GM23338 (cell line): ENCODE measurements at regions not wholly inside any gene's neighbourhood (a gene's known extent, or its start where the extent isn't known, plus 50 kb on each side); places are given as distances from the start of the nearest gene placed in this dataset.

Experiments used
- EZH2 ChIP-seq: fragments of 200-600 bp; sonication (generic); IDR thresholded peaks from one replicate; pipeline ENCODE4 v1.8.0; 2017; ENCODE audit warnings: antibody characterized with exemption, mild to moderate bottlenecking, low read depth; ENCODE audit not compliant: unreplicated experiment
- TF ChIP-seq, protein P1 (sequence below), 2 experiments: fragments of 200-600 bp in 1 of 2; sonication (generic) in 1 of 2; conservative IDR thresholded peaks; 2 replicates each; pipeline versions ENCODE4 v1.5.1 to v1.6.1; 2016 to 2017; ENCODE audit warnings: antibody characterized with exemption in 2 of 2, low read depth in 2 of 2, mild to moderate bottlenecking in 2 of 2, moderate library complexity in 1 of 2
- TF ChIP-seq, protein P2 (sequence below): IDR thresholded peaks from 2 replicates; pipeline ENCODE4 v1.6.1; 2016; ENCODE audit warnings: antibody characterized with exemption

DNA sequence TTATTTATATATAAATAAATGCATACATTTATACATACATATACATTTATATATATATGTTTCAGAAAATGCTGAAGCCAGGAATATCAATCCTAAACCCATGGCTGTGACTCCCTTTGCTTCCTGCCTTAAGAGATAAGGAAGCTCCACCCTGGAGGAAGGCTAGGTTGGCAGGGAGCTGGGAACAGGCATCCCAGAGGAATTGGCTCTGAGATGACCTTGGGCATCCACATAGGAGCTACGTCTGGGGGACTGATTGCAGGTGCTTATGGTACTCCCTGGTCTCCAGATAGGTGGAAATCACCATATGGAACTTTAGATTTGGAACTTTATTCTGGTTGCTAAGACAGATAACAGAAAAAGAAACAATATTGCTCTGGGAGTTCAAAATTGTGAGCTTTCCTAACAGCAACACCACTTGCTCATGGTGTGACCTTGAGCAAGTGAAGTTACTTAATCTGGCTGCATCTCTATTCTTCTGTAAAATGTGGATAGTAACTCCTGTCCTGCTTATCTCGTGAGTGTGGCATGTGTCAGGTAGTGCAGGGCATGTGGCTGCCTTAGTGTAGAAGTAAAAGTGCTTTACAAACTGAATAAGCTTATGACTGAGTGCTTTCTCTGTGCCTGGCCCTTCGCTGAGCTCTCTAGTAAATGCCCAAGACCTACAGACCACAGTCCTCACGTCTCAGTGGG lies 341.0 kb downstream of the MEIS1 start:
- TF ChIP-seq EZH2, result no peak
- TF ChIP-seq, protein P1, sequence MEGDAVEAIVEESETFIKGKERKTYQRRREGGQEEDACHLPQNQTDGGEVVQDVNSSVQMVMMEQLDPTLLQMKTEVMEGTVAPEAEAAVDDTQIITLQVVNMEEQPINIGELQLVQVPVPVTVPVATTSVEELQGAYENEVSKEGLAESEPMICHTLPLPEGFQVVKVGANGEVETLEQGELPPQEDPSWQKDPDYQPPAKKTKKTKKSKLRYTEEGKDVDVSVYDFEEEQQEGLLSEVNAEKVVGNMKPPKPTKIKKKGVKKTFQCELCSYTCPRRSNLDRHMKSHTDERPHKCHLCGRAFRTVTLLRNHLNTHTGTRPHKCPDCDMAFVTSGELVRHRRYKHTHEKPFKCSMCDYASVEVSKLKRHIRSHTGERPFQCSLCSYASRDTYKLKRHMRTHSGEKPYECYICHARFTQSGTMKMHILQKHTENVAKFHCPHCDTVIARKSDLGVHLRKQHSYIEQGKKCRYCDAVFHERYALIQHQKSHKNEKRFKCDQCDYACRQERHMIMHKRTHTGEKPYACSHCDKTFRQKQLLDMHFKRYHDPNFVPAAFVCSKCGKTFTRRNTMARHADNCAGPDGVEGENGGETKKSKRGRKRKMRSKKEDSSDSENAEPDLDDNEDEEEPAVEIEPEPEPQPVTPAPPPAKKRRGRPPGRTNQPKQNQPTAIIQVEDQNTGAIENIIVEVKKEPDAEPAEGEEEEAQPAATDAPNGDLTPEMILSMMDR (conservative IDR thresholded peaks at IDR 0.05; ENCODE audit: low read depth in 2 of 2), result no peak
- TF ChIP-seq, protein P2, sequence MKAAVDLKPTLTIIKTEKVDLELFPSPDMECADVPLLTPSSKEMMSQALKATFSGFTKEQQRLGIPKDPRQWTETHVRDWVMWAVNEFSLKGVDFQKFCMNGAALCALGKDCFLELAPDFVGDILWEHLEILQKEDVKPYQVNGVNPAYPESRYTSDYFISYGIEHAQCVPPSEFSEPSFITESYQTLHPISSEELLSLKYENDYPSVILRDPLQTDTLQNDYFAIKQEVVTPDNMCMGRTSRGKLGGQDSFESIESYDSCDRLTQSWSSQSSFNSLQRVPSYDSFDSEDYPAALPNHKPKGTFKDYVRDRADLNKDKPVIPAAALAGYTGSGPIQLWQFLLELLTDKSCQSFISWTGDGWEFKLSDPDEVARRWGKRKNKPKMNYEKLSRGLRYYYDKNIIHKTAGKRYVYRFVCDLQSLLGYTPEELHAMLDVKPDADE, result no peak
